22Rv1 (cell line): ENCODE measurements at regions not wholly inside any gene's neighbourhood (a gene's known extent, or its start where the extent isn't known, plus 50 kb on each side); places are given as distances from the start of the nearest gene placed in this dataset.
"Not testable (repeated sequence)": the region's sequence is repeated elsewhere in the genome, so short reads cannot be mapped to it uniquely, and the experiment has no call there.

ENCODE experiments used
- H3K27ac ChIP-seq: fragments of 450-650 bp; 2 replicates; pipeline ENCODE4 v1.5.1; 2017
- CTCF ChIP-seq: fragments of 450-650 bp; IDR thresholded peaks from 2 replicates; pipeline ENCODE4 v1.5.1; 2017; ENCODE audit warnings: mild to moderate bottlenecking
- ZFX ChIP-seq: fragments of 450-650 bp; IDR thresholded peaks from 2 replicates; pipeline ENCODE4 v1.6.1; 2017; ENCODE audit warnings: antibody characterized with exemption, borderline replicate concordance

- H3K27ac ChIP-seq, result no peak overlapping the region
- TF ChIP-seq ZFX (no peak), CTCF (no peak)
Observed at GRCh38 chr7:145845345-145845744, 271.3 kb upstream of the CNTNAP2 start.

- H3K27ac ChIP-seq, result no peak overlapping the region
- TF ChIP-seq ZFX, result no peak
- no peak for TF ChIP-seq CTCF
Observed at GRCh38 chr7:145839814-145840213, 276.8 kb upstream of the CNTNAP2 start.

GRCh38 chr7:145831616-145832206 is 284.9 kb upstream of the CNTNAP2 start:
- H3K27ac ChIP-seq, result no peak overlapping the region
- TF ChIP-seq ZFX, result no peak
- no peak for TF ChIP-seq CTCF

- no peak overlapping the region for H3K27ac ChIP-seq
- no peak for TF ChIP-seq CTCF
- no peak for TF ChIP-seq ZFX
Observed at GRCh38 chr7:145817687-145818086, 298.9 kb upstream of the CNTNAP2 start.

- H3K27ac ChIP-seq, result no peak overlapping the region
- TF ChIP-seq ZFX, result no peak
- TF ChIP-seq CTCF, result no peak
Observed at GRCh38 chr7:145812218-145812617, 304.4 kb upstream of the CNTNAP2 start.

GRCh38 chr7:145805496-145805895 is 311.1 kb upstream of the CNTNAP2 start:
- H3K27ac ChIP-seq, result not testable (repeated sequence)

GRCh38 chr7:145797507-145797906 is 319.1 kb upstream of the CNTNAP2 start:
- TF ChIP-seq CTCF (no peak), ZFX (no peak)
- no peak overlapping the region for H3K27ac ChIP-seq

GRCh38 chr7:145795132-145795531 is 321.5 kb upstream of the CNTNAP2 start:
- TF ChIP-seq CTCF (no peak), ZFX (no peak)
- H3K27ac ChIP-seq, result no peak overlapping the region
